IMR-90 (cell line): ENCODE measurements at regions not wholly inside any gene's neighbourhood (a gene's known extent, or its start where the extent isn't known, plus 50 kb on each side); places are given as distances from the start of the nearest gene placed in this dataset.

Experiments used
- ATAC-seq: fragments of 200-7000 bp; cut with Tn5 transposase; 2 replicates; pipeline ENCODE4 v1.9.1; 2020; ENCODE audit warnings: low read depth, mild to moderate bottlenecking, moderate library complexity
- BruUV-seq: library from RNA; stranded (reverse); fragments of 400-500 nt; replicated peaks from 2 replicates; lab custom pipeline; 2021; lab: Mats Ljungman, UMichigan
- CTCF ChIA-PET: fragments of 300-600 bp; formaldehyde crosslinking; extraction: SDS; loops from one replicate; lab custom pipeline; 2021; ENCODE audit warnings: antibody characterized with exemption; lab: Yijun Ruan, JAX
- POLR2A ChIA-PET: fragments of 300-600 bp; sonication (Branson Sonifier 250); formaldehyde crosslinking; loops from one replicate; lab custom pipeline; 2022; ENCODE audit warnings: antibody characterized with exemption; ENCODE audit not compliant: unreplicated experiment; lab: Charles Lee
- DNase-seq: peaks from one replicate; pipeline ENCODE4 v3.0.0; 2013
- H2AFZ ChIP-seq: replicated peaks from 2 replicates; pipeline ENCODE3; 2013; ENCODE audit warnings: low read length, mild to moderate bottlenecking; ENCODE audit not compliant: poor library complexity
- H2AK5ac ChIP-seq: 2 replicates; pipeline ENCODE4 v1.6.1; 2013; ENCODE audit warnings: low read depth, low read length, inconsistent platforms
- H2AK9ac ChIP-seq: replicated peaks from 2 replicates; pipeline ENCODE3; 2013; ENCODE audit warnings: mild to moderate bottlenecking, low read depth, low read length, moderate library complexity; ENCODE audit not compliant: poor library complexity
- H2BK120ac ChIP-seq: 2 replicates; pipeline ENCODE4 v1.6.1; 2013; ENCODE audit warnings: low read depth, low read length, inconsistent platforms
- H2BK15ac ChIP-seq: 3 replicates; pipeline ENCODE4 v1.6.1; 2013; ENCODE audit warnings: low read depth, low read length, inconsistent platforms
- H2BK20ac ChIP-seq: 2 replicates; pipeline ENCODE4 v1.6.1; 2013; ENCODE audit warnings: low read depth, mild to moderate bottlenecking, inconsistent platforms, low read length, moderate library complexity
- H2BK5ac ChIP-seq: 2 replicates; pipeline ENCODE4 v1.6.1; 2013; ENCODE audit warnings: mild to moderate bottlenecking, low read depth, low read length, inconsistent platforms; ENCODE audit not compliant: poor library complexity, severe bottlenecking
- H3K14ac ChIP-seq: replicated peaks from 2 replicates; pipeline ENCODE4 v1.6.1; 2013; ENCODE audit warnings: low read depth, low read length, inconsistent platforms
- H3K18ac ChIP-seq: 2 replicates; pipeline ENCODE4 v1.6.1; 2013; ENCODE audit warnings: low read depth, low read length, control low read depth
- H3K23ac ChIP-seq: 2 replicates; pipeline ENCODE4 v1.6.1; 2013; ENCODE audit warnings: low read depth, low read length, inconsistent platforms
- H3K27ac ChIP-seq: 2 replicates; pipeline ENCODE4 v1.5.1; 2013; ENCODE audit warnings: mild to moderate bottlenecking, control low read depth, low read length; ENCODE audit not compliant: insufficient read depth
- H3K27me3 ChIP-seq: 2 replicates; pipeline ENCODE4 v1.6.1; 2013; ENCODE audit warnings: low read length; ENCODE audit not compliant: control insufficient read depth, insufficient read depth
- H3K36me3 ChIP-seq: 2 replicates; pipeline ENCODE4 v1.6.1; 2013; ENCODE audit warnings: low read length, mixed read lengths; ENCODE audit not compliant: control insufficient read depth, insufficient read depth
- H3K4ac ChIP-seq: 2 replicates; pipeline ENCODE4 v1.6.1; 2013; ENCODE audit warnings: low read depth, low read length, inconsistent platforms
- H3K4me1 ChIP-seq: 2 replicates; pipeline ENCODE4 v1.6.1; 2013; ENCODE audit warnings: low read length, mixed read lengths; ENCODE audit not compliant: control insufficient read depth, insufficient read depth
- H3K4me2 ChIP-seq: 2 replicates; pipeline ENCODE4 v1.6.1; 2013; ENCODE audit warnings: low read depth, mild to moderate bottlenecking, control low read depth, low read length, moderate library complexity
- H3K4me3 ChIP-seq: 2 replicates; pipeline ENCODE4 v1.5.1; 2013; ENCODE audit warnings: low read depth, mild to moderate bottlenecking, control low read depth, low read length, moderate library complexity; ENCODE audit not compliant: insufficient read depth
- H3K56ac ChIP-seq: 2 replicates; pipeline ENCODE4 v1.6.1; 2013; ENCODE audit warnings: low read length, inconsistent platforms; ENCODE audit not compliant: insufficient read depth; ENCODE audit errors: extremely low read depth
- H3K79me1 ChIP-seq, 2 experiments: 2 replicates each; pipeline ENCODE4 v1.6.1; 2013; ENCODE audit warnings: low read length in 2 of 2, inconsistent platforms in 1 of 2, low read depth in 1 of 2
- H3K9ac ChIP-seq: 2 replicates; pipeline ENCODE4 v1.6.1; 2013; ENCODE audit warnings: low read depth, low read length, control low read depth
- H3K9me1 ChIP-seq: 2 replicates; pipeline ENCODE4 v1.6.1; 2013; ENCODE audit warnings: low read length, inconsistent platforms; ENCODE audit not compliant: insufficient read depth
- H3K9me3 ChIP-seq: 2 replicates; pipeline ENCODE4 v1.6.1; 2013; ENCODE audit warnings: low read length; ENCODE audit not compliant: control insufficient read depth, insufficient read depth
- H4K20me1 ChIP-seq: 2 replicates; pipeline ENCODE4 v1.6.1; 2013; ENCODE audit warnings: low read length, inconsistent platforms; ENCODE audit not compliant: insufficient read depth
- H4K5ac ChIP-seq: 2 replicates; pipeline ENCODE4 v1.6.1; 2013; ENCODE audit warnings: mild to moderate bottlenecking, low read depth, low read length, control low read depth
- H4K8ac ChIP-seq, 2 experiments: 2 replicates each; pipeline ENCODE4 v1.6.1; 2013; ENCODE audit warnings: low read depth in 2 of 2, low read length in 2 of 2, control low read depth in 1 of 2, inconsistent platforms in 1 of 2
- H4K91ac ChIP-seq: 2 replicates; pipeline ENCODE4 v1.6.1; 2013; ENCODE audit warnings: low read depth, low read length, inconsistent platforms; ENCODE audit not compliant: insufficient read depth
- ELK1 ChIP-seq: fragments of 150-350 bp; IDR thresholded peaks from 2 replicates; pipeline ENCODE4 v1.6.1; 2016; ENCODE audit warnings: low read depth, mild to moderate bottlenecking, low read length, moderate library complexity, borderline replicate concordance
- RFX5 ChIP-seq: IDR thresholded peaks from 2 replicates; pipeline ENCODE4 v1.8.0; 2012; ENCODE audit warnings: low read depth, mild to moderate bottlenecking, low read length, moderate library complexity
- WGBS, 2 experiments: methylation state at CpG; one replicate each; pipeline versions ENCODE4 v1.1.5 to v1.1.7; 2013; ENCODE audit warnings: missing lambda C conversion rate in 2 of 2; ENCODE audit not compliant: insufficient read length in 1 of 2; ENCODE audit errors: extremely low coverage in 2 of 2; 5-methylcytosine and 5-hydroxymethylcytosine counted together
- dilution Hi-C: fragments of 300-500 bp; cut with HindIII; formaldehyde crosslinking; loops from one replicate; pipeline ENCODE4 v1.14.3; 2018; ENCODE audit warnings: low sequenced_read_pairs; ENCODE audit not compliant: unreplicated experiment
- in situ Hi-C: fragments of 300-500 bp; cut with MboI; formaldehyde crosslinking; loops from 3 replicates; pipeline ENCODE4 v1.14.3; 2019; ENCODE audit warnings: low sequenced_read_pairs, inconsistent platforms, mixed read lengths
- intact Hi-C: fragments of 100-400 bp; cut with micrococcal nuclease; formaldehyde crosslinking; loops from 2 replicates; pipeline ENCODE4 v1.10.0; 2022

- H3K23ac ChIP-seq: no peak overlapping the region
- no peak overlapping the region for H2BK15ac ChIP-seq
- H3K79me1 ChIP-seq: no peaks in the 10 kb centered on the region
- no peaks in the 10 kb centered on the region for H4K20me1 ChIP-seq
- H2BK20ac ChIP-seq: no peak overlapping the region
- H2BK120ac ChIP-seq: no peak overlapping the region
- no peak overlapping the region for H2AK5ac ChIP-seq
- H2AFZ ChIP-seq: no peak overlapping the region
- POLR2A ChIA-PET: no interaction called here
- ATAC-seq: no peak
- no TSS peak for BruUV-seq
- H3K4ac ChIP-seq: no peak overlapping the region
- no peak overlapping the region for H2AK9ac ChIP-seq
- H3K9me1 ChIP-seq: no peaks in the 10 kb centered on the region
- H3K56ac ChIP-seq: no peak overlapping the region
- H3K14ac ChIP-seq: no peak overlapping the region
- dilution Hi-C loops: no loop called here
- no peak overlapping the region for H3K27ac ChIP-seq
- TF ChIP-seq RFX5 (no peak), ELK1 (no peak)
- CTCF ChIA-PET: no interaction called here
- no peak overlapping the region for H3K4me3 ChIP-seq
- no peak overlapping the region for H2BK5ac ChIP-seq
- no peak overlapping the region for H3K9ac ChIP-seq
- no peak overlapping the region for H4K8ac ChIP-seq
- H3K27me3 ChIP-seq: no peaks in the 10 kb centered on the region
- no peak overlapping the region for H4K5ac ChIP-seq
- H3K4me1 ChIP-seq: no peaks in the 10 kb centered on the region
- H4K91ac ChIP-seq: no peak overlapping the region
- DNase-seq: no peak
- H3K9me3 ChIP-seq: no peaks in the 10 kb centered on the region
- no peak overlapping the region for H3K18ac ChIP-seq
- no peaks in the 10 kb centered on the region for H3K36me3 ChIP-seq
- in situ Hi-C loops: no loop called here
- intact Hi-C loops: no loop called here
- WGBS, 2 experiments: 0% methylated on average over 1 of the region's 2 CpGs; no CpG with 5 or more reads in 1 of the 2 experiments
- H3K4me2 ChIP-seq: no peak overlapping the region
Observed at GRCh38 chr11:42806191-42806590, 505.6 kb upstream of the API5 start.
